Calu3 (cell line): ENCODE measurements at regions not wholly inside any gene's neighbourhood (a gene's known extent, or its start where the extent isn't known, plus 50 kb on each side); places are given as distances from the start of the nearest gene placed in this dataset.

Source experiments
- BruUV-seq: library from RNA; stranded (reverse); fragments of 400-500 nt; replicated peaks from 2 replicates; lab custom pipeline; 2021; lab: Mats Ljungman, UMichigan
- CTCF ChIA-PET: fragments of 300-600 bp; sonication (Branson Sonifier 250); formaldehyde crosslinking; loops from one replicate; lab custom pipeline; 2022; ENCODE audit warnings: antibody characterized with exemption; lab: Charles Lee
- DNase-seq: peaks from one replicate; pipeline ENCODE4 v3.0.0; 2022
- H3K27ac Mint-ChIP-seq: one replicate; pipeline ENCODE4 v1.8.0; 2022; ENCODE audit warnings: mixed read lengths; ENCODE audit not compliant: unreplicated experiment
- H3K27me3 Mint-ChIP-seq: one replicate; pipeline ENCODE4 v1.8.0; 2022; ENCODE audit warnings: mixed read lengths; ENCODE audit not compliant: unreplicated experiment
- H3K36me3 Mint-ChIP-seq: one replicate; pipeline ENCODE4 v1.8.0; 2022; ENCODE audit warnings: mild to moderate bottlenecking, moderate library complexity, mixed read lengths; ENCODE audit not compliant: insufficient read depth, unreplicated experiment
- H3K4me1 Mint-ChIP-seq: one replicate; pipeline ENCODE4 v1.8.0; 2022; ENCODE audit warnings: mild to moderate bottlenecking, low read depth, mixed read lengths; ENCODE audit not compliant: unreplicated experiment
- H3K4me3 Mint-ChIP-seq: one replicate; pipeline ENCODE4 v1.8.0; 2022; ENCODE audit warnings: mild to moderate bottlenecking, low read depth, moderate library complexity, mixed read lengths; ENCODE audit not compliant: unreplicated experiment
- H3K9me3 Mint-ChIP-seq: one replicate; pipeline ENCODE4 v1.8.0; 2022; ENCODE audit warnings: low read depth, mixed read lengths; ENCODE audit not compliant: unreplicated experiment
- CTCF ChIP-seq: fragments of 200-600 bp; IDR thresholded peaks from one replicate; pipeline ENCODE4 v1.8.0; 2022; ENCODE audit warnings: antibody characterized with exemption; ENCODE audit not compliant: unreplicated experiment
- intact Hi-C: fragments of 100-400 bp; cut with micrococcal nuclease; formaldehyde crosslinking; loops from one replicate; pipeline ENCODE4 v1.10.0; 2022; ENCODE audit not compliant: unreplicated experiment

- TF ChIP-seq CTCF: no peak
- no peaks in the 10 kb centered on the region for H3K27me3 Mint-ChIP-seq
- intact Hi-C loops: no loop called here
- CTCF ChIA-PET: no interaction called here
- H3K36me3 Mint-ChIP-seq: no peaks in the 10 kb centered on the region
- peaks cover 29% of the 10 kb centered on the region for H3K4me1 Mint-ChIP-seq
- H3K27ac Mint-ChIP-seq: no peak overlapping the region
- BruUV-seq: no TSS peak
- H3K9me3 Mint-ChIP-seq: peaks cover 3% of the 10 kb centered on the region
- H3K4me3 Mint-ChIP-seq: no peak overlapping the region
- no peak for DNase-seq
Observed at GRCh38 chr12:65618588-65618987, 205.7 kb upstream of the HMGA2 start.

GRCh38 chr12:65619018-65619417 lies 205.3 kb upstream of the HMGA2 start:
- no peaks in the 10 kb centered on the region for H3K36me3 Mint-ChIP-seq
- TF ChIP-seq CTCF: no peak
- no peak overlapping the region for H3K27ac Mint-ChIP-seq
- peaks cover 3% of the 10 kb centered on the region for H3K9me3 Mint-ChIP-seq
- no TSS peak for BruUV-seq
- no peak for DNase-seq
- peaks cover 27% of the 10 kb centered on the region for H3K4me1 Mint-ChIP-seq
- CTCF ChIA-PET: no interaction called here
- intact Hi-C loops: no loop called here
- no peak overlapping the region for H3K4me3 Mint-ChIP-seq
- no peaks in the 10 kb centered on the region for H3K27me3 Mint-ChIP-seq

- Mint-ChIP-seq H3K36me3 (no peaks in the 10 kb centered on the region), H3K9me3 (peaks cover 3% of the 10 kb centered on the region), H3K4me3 (no peak overlapping the region), H3K27me3 (no peaks in the 10 kb centered on the region), H3K27ac (no peak overlapping the region), H3K4me1 (peaks cover 27% of the 10 kb centered on the region)
- no peak for DNase-seq
- CTCF ChIA-PET: no interaction called here
- intact Hi-C loops: no loop called here
- no peak for TF ChIP-seq CTCF
- no TSS peak for BruUV-seq
Observed at GRCh38 chr12:65620046-65620445, 204.2 kb upstream of the HMGA2 start.

GRCh38 chr12:65622056-65622455 lies 202.2 kb upstream of the HMGA2 start:
- no peaks in the 10 kb centered on the region for H3K27me3 Mint-ChIP-seq
- no peak overlapping the region for H3K4me3 Mint-ChIP-seq
- no peak for TF ChIP-seq CTCF
- H3K36me3 Mint-ChIP-seq: no peaks in the 10 kb centered on the region
- H3K27ac Mint-ChIP-seq: no peak overlapping the region
- no peaks in the 10 kb centered on the region for H3K9me3 Mint-ChIP-seq
- no TSS peak for BruUV-seq
- peaks cover 18% of the 10 kb centered on the region for H3K4me1 Mint-ChIP-seq
- no peak for DNase-seq
- intact Hi-C loops: no loop called here
- CTCF ChIA-PET: no interaction called here
